Thoracic aorta (tissue), 2 donors: ENCODE measurements at regions not wholly inside any gene's neighbourhood (a gene's known extent, or its start where the extent isn't known, plus 50 kb on each side); places are given as distances from the start of the nearest gene placed in this dataset.

Source experiments
- ATAC-seq: fragments of 150-250 bp; one replicate; pipeline ENCODE4 v1.8.0; 2017; ENCODE audit warnings: low read depth; ENCODE audit not compliant: insufficient number of reproducible peaks, low FRiP score
- DNase-seq: peaks from one replicate; pipeline ENCODE4 v3.0.0-alpha.2; 2020; ENCODE audit warnings: low spot score
- H3K27ac ChIP-seq, 2 donors: fragments of 200-600 bp; sonication (generic); 1 replicate in 1 of 2; 2 replicates in 1 of 2; pipeline ENCODE4 v1.5.1; 2016; ENCODE audit warnings: mild to moderate bottlenecking in 2 of 2, moderate library complexity in 2 of 2
- H3K27me3 ChIP-seq: fragments of 200-600 bp; sonication (generic); replicated peaks from 2 replicates; pipeline ENCODE4 v1.6.0; 2016; ENCODE audit warnings: mild to moderate bottlenecking; ENCODE audit not compliant: insufficient read depth
- H3K36me3 ChIP-seq: fragments of 200-600 bp; sonication (generic); one replicate; pipeline ENCODE4 v1.5.1; 2016
- H3K4me1 ChIP-seq, 2 donors: fragments of 200-600 bp; sonication (generic); 1 replicate in 1 of 2; 2 replicates in 1 of 2; pipeline versions ENCODE4 v1.5.1 to v1.6.0; 2016; ENCODE audit warnings: low read depth in 2 of 2, mild to moderate bottlenecking in 1 of 2; ENCODE audit not compliant: control insufficient read depth in 1 of 2
- H3K4me3 ChIP-seq: fragments of 200-600 bp; sonication (generic); 2 replicates; pipeline ENCODE4 v1.5.1; 2016; ENCODE audit warnings: mild to moderate bottlenecking
- H3K9me3 ChIP-seq: fragments of 200-600 bp; sonication (generic); 2 replicates; pipeline ENCODE4 v1.5.1; 2016
- CTCF ChIP-seq: fragments of 200-600 bp; sonication (generic); IDR thresholded peaks from one replicate; pipeline ENCODE4 v1.5.1; 2019; ENCODE audit warnings: antibody characterized with exemption

GRCh38 chr18:56036741-56037140 lies 448.7 kb upstream of the TCF4 start:
- Histone ChIP-seq H3K9me3 (no peaks in the 10 kb centered on the region), H3K4me1 (peaks cover 0 to 9% of the 10 kb centered on the region in 2 donors), H3K27me3 (no peaks in the 10 kb centered on the region), H3K36me3 (no peaks in the 10 kb centered on the region), H3K4me3 (no peak overlapping the region), H3K27ac (no peak overlapping the region)
- DNase-seq, result no peak
- TF ChIP-seq CTCF, result no peak
- no peak for ATAC-seq

GRCh38 chr18:56035546-56035945 lies 447.6 kb upstream of the TCF4 start:
- no peak for TF ChIP-seq CTCF
- H3K27me3 ChIP-seq, result no peaks in the 10 kb centered on the region
- H3K4me3 ChIP-seq, result no peak overlapping the region
- DNase-seq (no peak), ATAC-seq (no peak)
- H3K27ac ChIP-seq, result no peak overlapping the region
- no peaks in the 10 kb centered on the region for H3K9me3 ChIP-seq
- H3K36me3 ChIP-seq, result no peaks in the 10 kb centered on the region
- H3K4me1 ChIP-seq, result peaks cover 0 to 2% of the 10 kb centered on the region in 2 donors

- H3K36me3 ChIP-seq, result no peaks in the 10 kb centered on the region
These were observed 447.0 kb upstream of the TCF4 start for GRCh38 chr18:56034949-56035348.

GRCh38 chr18:56030060-56030459 lies 442.1 kb upstream of the TCF4 start:
- Histone ChIP-seq H3K4me3 (no peak overlapping the region), H3K9me3 (no peaks in the 10 kb centered on the region), H3K27ac (no peak overlapping the region), H3K27me3 (no peaks in the 10 kb centered on the region), H3K4me1 (no peaks in the 10 kb centered on the region), H3K36me3 (no peaks in the 10 kb centered on the region)
- TF ChIP-seq CTCF, result no peak
- no peak for ATAC-seq
- DNase-seq, result no peak

More at GRCh38 chr18:56034949-56035348, 447.0 kb upstream of the TCF4 start:
- ATAC-seq, result no peak
- H3K4me3 ChIP-seq, result no peak overlapping the region
- no peaks in the 10 kb centered on the region for H3K27me3 ChIP-seq
- no peak for DNase-seq
- no peaks in the 10 kb centered on the region for H3K9me3 ChIP-seq
- no peak for TF ChIP-seq CTCF
- H3K4me1 ChIP-seq, result no peaks in the 10 kb centered on the region
- no peak overlapping the region for H3K27ac ChIP-seq

GRCh38 chr18:56028514-56028913 lies 440.5 kb upstream of the TCF4 start:
- no peak for TF ChIP-seq CTCF
- no peak overlapping the region for H3K27ac ChIP-seq
- DNase-seq (no peak), ATAC-seq (no peak)
- H3K27me3 ChIP-seq, result no peaks in the 10 kb centered on the region
- H3K4me1 ChIP-seq, result no peaks in the 10 kb centered on the region
- no peaks in the 10 kb centered on the region for H3K36me3 ChIP-seq
- no peak overlapping the region for H3K4me3 ChIP-seq
- H3K9me3 ChIP-seq, result no peaks in the 10 kb centered on the region
